NCI-H1436 treated with DMSO at 0.1 percent for 48 hours (cell line): ENCODE measurements at regions not wholly inside any gene's neighbourhood (a gene's known extent, or its start where the extent isn't known, plus 50 kb on each side); places are given as distances from the start of the nearest gene placed in this dataset.
"Not testable (repeated sequence)": the region's sequence is repeated elsewhere in the genome, so short reads cannot be mapped to it uniquely, and the experiment has no call there.

Source experiments
- DNase-seq: peaks from one replicate; lab custom pipeline; 2025; lab: John Stamatoyannopoulos, UW

- no peak for DNase-seq
Measured at GRCh38 chr14:46596236-46596635, 55.3 kb downstream of the RPL10L start.

DNA sequence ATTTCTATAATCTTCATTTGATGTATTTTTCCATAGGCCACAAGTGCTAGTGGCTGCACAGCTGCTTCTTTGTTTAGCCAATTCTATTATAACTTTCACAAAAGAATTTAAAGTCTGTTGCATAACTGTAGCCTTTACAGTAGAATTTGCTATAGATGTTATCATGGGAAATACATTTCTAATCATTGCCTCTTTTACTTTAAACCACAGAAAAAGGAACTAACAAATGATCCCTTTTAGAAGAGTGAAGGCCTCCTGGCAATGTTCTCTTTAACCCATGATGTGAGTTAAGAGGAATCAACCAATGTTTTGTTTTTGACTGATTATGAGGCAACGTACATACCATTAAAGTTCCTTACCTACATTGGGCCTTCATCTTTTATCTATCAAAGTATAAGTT is 68.8 kb downstream of the RPL10L start:
- no peak for DNase-seq

DNA sequence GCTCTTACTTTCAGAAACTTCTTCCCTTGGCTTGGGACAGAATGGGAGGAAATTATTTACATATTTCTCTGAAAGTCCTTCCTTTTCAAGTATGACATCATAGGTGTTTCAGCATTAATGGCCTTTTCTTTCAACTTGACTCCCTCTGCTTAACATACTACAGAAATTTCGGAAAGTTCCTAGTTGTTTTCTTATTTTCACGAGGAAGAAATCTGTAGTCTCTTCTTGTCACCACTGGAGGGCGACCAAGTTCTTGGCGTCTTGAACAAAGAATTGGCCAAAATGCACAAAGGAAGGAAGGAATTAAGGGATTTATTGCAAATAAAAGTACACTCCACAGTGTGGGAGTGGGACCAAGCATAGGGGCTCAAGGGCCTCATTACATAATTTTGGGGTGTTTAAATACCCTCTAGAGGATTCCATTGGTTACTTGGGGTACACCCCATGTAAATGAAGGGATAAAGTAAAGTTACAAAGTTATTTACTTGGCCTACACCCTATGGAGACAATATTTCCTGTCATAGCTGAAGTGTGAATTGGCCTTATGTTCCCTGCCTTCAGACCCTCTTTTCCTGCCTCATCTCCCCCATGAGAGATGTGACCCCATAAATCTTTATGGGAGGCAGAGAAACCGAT is 70.4 kb downstream of the RPL10L start:
- DNase-seq, result no peak

DNA sequence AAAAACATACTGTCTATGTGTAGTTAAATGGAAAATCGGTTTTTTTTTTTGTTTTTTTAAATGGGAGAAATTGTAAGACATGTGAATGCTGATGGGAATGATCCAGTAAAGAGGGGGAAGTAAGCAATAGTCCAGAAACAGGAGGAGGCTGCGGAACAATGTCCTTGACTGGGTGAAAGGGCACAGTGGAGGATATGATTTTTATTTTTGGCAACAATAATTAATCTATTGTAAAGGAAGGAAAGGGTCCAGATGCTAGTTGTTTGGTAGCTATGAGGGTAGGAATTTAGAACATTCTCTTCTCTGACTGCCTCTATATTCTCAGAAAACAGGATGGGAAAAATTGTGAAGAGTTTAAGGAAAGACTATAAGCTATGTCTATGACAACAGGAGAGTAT is 76.6 kb downstream of the RPL10L start:
- no peak for DNase-seq

DNA sequence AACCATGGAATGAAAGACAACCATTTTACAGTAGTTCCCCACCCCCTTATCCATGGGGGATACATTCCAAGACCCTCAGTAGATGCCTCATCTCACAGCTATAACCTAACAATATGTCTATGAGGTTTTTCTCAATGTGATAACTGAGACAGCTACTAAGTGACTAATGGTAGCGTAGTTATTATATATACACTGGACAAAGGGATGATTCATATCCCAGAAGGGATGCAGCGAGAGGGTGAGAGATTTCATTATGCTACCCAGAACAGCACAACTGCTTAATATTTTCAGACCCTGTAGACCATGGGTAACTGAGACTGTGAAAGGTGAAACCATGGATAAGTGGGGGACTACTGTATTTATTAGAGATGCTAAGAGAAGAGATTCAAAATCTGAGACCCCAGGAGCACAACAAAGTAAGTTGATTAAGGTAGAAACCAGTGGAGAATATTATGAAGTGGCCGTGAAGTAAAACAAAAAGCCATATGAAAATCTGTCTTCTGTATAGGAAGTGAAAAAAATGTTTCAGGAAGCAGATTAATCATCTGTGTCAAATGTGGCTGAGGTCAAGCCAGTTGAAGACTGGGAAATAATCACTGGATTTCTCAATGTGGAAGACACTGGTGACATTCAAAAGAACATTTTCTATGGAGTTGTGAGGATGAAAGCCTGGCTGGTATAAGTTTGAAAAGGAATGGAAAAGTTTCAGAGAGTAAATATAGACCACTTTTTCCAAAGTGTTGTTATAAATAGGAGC is 77.2 kb downstream of the RPL10L start:
- no peak for DNase-seq

- DNase-seq, result no peak
Measured at GRCh38 chr14:46573498-46573897, 78.1 kb downstream of the RPL10L start.

GRCh38 chr14:46571970-46572369 is 79.6 kb downstream of the RPL10L start:
- DNase-seq, result no peak

GRCh38 chr14:46568161-46568560 is 83.4 kb downstream of the RPL10L start:
- DNase-seq, result not testable (repeated sequence)

GRCh38 chr14:46550836-46551235 is 100.7 kb downstream of the RPL10L start:
- DNase-seq, result no peak

- DNase-seq, result no peak
Measured at GRCh38 chr14:46540986-46541385, 110.6 kb downstream of the RPL10L start.

GRCh38 chr14:46519121-46519520 is 132.5 kb downstream of the RPL10L start:
- no peak for DNase-seq

- DNase-seq, result not testable (repeated sequence)
Measured at GRCh38 chr14:46508752-46509151, 142.8 kb downstream of the RPL10L start.

DNA sequence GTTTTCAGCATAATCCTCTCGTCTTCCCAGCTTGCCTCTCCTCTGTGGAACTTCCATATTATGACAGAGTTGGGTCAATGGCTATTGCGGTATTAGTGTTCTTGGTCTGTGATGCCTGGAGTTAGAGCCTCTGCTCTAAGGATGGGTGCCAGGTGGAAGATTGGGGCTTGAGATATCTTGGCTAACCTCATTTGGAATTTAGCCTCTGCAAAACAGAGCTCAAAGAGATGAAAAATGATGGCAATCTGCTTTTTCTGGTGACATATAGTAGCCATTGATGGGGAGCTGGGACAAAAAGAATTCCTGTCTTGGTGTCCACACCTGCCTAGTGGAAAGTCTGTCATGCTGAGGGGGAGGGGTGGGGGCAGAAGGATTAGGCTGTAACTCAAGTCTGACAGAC is 152.1 kb downstream of the RPL10L start:
- no peak for DNase-seq

DNA sequence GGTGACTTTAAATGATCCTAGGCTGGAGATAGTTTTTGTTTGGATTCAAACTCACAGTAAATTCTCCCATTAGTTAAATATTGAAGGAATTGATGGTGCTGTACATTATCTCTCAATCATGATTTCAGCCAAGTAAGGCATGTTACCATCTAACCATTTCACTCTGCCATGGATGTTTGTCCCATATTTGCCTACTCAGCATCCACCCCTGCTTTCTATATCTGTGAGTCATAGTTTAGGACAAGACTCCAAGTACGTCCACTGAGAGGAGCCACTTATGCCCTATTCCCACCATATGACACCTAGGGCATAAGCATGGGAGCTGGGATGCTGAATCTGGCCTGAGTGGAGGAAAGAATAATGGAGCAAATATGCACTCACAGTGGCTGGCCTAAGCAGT is 155.2 kb downstream of the RPL10L start:
- DNase-seq, result no peak

- DNase-seq, result peak; percentile 30
Measured at GRCh38 chr14:46490238-46490685, 161.3 kb downstream of the RPL10L start.

DNA sequence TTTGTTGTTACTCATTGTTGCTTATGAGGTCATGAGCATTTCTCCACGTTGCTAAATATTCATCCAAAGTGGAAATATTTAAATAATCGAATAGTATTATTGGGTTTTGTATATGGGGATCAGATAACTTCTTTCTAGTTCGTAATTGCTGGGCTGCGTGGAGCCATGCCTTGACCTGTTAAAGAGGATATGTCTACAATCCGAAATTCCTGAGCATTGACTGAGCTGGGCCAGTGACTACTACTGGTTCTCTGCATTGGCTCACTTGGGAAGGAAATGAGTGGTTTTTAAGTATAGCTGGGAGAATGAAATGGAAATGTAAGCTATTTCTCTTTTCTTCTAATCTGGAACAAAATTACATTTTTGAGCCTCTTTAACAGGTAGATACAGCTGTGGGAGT is 163.2 kb downstream of the RPL10L start:
- DNase-seq, result no peak

GRCh38 chr14:46487582-46488350 is 163.8 kb downstream of the RPL10L start:
- DNase-seq, result no peak

- no peak for DNase-seq
Measured at GRCh38 chr14:46482200-46482599, 169.4 kb downstream of the RPL10L start.

GRCh38 chr14:46480817-46481216 is 170.8 kb downstream of the RPL10L start:
- no peak for DNase-seq

DNA sequence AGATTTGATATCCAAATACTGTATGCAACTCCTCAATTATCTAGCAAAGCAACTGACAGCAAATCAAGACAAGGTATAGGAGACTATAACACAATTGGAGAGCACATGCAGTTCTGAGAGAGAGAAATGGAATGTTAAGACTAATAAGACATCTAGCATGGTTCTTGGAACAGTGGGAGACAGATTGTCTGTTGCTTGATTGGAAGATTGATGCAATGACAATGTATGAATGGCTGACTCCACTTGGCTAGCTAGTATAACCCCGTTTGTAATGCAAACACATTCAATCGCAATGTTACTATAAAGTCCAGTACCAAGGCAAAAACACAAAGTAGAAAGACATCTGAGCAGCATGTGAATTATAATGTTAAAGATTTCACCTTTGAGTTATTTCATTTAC is 179.3 kb downstream of the RPL10L start:
- no peak for DNase-seq

DNA sequence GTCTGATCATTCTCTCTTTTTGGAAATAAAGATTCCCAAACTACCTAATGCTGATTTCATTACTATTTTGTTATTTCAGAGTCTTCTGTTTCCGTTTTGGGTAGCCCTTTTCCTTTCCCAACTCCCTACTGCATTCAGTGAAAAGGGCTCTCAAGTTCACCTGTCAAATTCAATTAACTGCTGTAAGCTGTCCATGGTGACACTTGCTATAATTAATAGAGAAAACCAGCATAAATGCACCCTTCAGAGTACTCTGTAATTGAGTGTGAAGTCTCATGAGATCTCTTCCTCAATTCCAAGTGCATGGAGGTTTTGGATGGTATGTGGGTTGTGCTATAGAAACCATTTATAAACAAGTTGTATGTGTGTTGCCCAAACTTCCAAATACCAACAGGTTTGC is 187.2 kb downstream of the RPL10L start:
- no peak for DNase-seq

- DNase-seq, result no peak
Measured at GRCh38 chr14:46451800-46452199, 199.8 kb downstream of the RPL10L start.

GRCh38 chr14:46444666-46445065 is 206.9 kb downstream of the RPL10L start:
- DNase-seq, result no peak
